PFSK-1 (cell line): ENCODE measurements at regions not wholly inside any gene's neighbourhood (a gene's known extent, or its start where the extent isn't known, plus 50 kb on each side); places are given as distances from the start of the nearest gene placed in this dataset.

Experiments
- FOXP2 ChIP-seq: optimal IDR thresholded peaks from 2 replicates; pipeline ENCODE3; 2011; ENCODE audit warnings: borderline replicate concordance, control low read depth, inconsistent platforms; ENCODE audit not compliant: insufficient read depth; ENCODE audit errors: extremely low read length, extremely low read depth
- POLR2AphosphoS5 ChIP-seq: IDR thresholded peaks from 2 replicates; pipeline ENCODE4 v1.6.1; 2012; ENCODE audit warnings: low read depth, mild to moderate bottlenecking, control low read depth, low read length, moderate library complexity
- REST ChIP-seq, 2 experiments: IDR thresholded peaks; 2 replicates each; pipeline versions ENCODE4 v1.6.1 to v1.8.0; 2011 to 2012; ENCODE audit warnings: low read depth in 2 of 2, low read length in 2 of 2, control low read depth in 1 of 2, inconsistent platforms in 1 of 2, mild to moderate bottlenecking in 1 of 2, moderate library complexity in 1 of 2; ENCODE audit not compliant: insufficient read depth in 1 of 2
- SIN3A ChIP-seq: IDR thresholded peaks from 2 replicates; pipeline ENCODE4 v1.6.1; 2012; ENCODE audit warnings: mild to moderate bottlenecking, low read length, moderate library complexity, borderline replicate concordance; ENCODE audit not compliant: insufficient read depth
- TAF1 ChIP-seq: IDR thresholded peaks from 2 replicates; pipeline ENCODE4 v1.6.1; 2012; ENCODE audit warnings: low read length, control low read depth, borderline replicate concordance; ENCODE audit not compliant: insufficient read depth

GRCh38 chr5:103444333-103445038, 118.1 kb downstream of the NUDT12 start:
- TF ChIP-seq TAF1, result no peak

- no peak for TF ChIP-seq FOXP2
- TF ChIP-seq REST (IDR thresholded peaks at IDR 0.05; ENCODE audit: insufficient read depth in 1 of 2, low read depth in 2 of 2, low read length in 2 of 2), result no peak
- TF ChIP-seq SIN3A, result no peak
- no peak for TF ChIP-seq POLR2AphosphoS5
- no peak for TF ChIP-seq TAF1
Measured at GRCh38 chr5:103442750-103443149, 119.8 kb downstream of the NUDT12 start.

- no peak for TF ChIP-seq POLR2AphosphoS5
- no peak for TF ChIP-seq REST (IDR thresholded peaks at IDR 0.05; ENCODE audit: insufficient read depth in 1 of 2, low read depth in 2 of 2, low read length in 2 of 2)
- TF ChIP-seq SIN3A, result no peak
- no peak for TF ChIP-seq TAF1
- no peak for TF ChIP-seq FOXP2
Measured at GRCh38 chr5:103441523-103441922, 121.1 kb downstream of the NUDT12 start.

- TF ChIP-seq FOXP2, result no peak
- TF ChIP-seq POLR2AphosphoS5, result no peak
- no peak for TF ChIP-seq SIN3A
- no peak for TF ChIP-seq REST (IDR thresholded peaks at IDR 0.05; ENCODE audit: insufficient read depth in 1 of 2, low read depth in 2 of 2, low read length in 2 of 2)
- TF ChIP-seq TAF1, result no peak
Measured at GRCh38 chr5:103439007-103439406, 123.6 kb downstream of the NUDT12 start.

GRCh38 chr5:103436656-103437055, 125.9 kb downstream of the NUDT12 start:
- no peak for TF ChIP-seq TAF1
- TF ChIP-seq REST (IDR thresholded peaks at IDR 0.05; ENCODE audit: insufficient read depth in 1 of 2, low read depth in 2 of 2, low read length in 2 of 2), result no peak
- TF ChIP-seq POLR2AphosphoS5, result no peak
- no peak for TF ChIP-seq FOXP2
- TF ChIP-seq SIN3A, result no peak
